ENCODE measurements at regions not wholly inside any gene's neighbourhood (a gene's known extent, or its start where the extent isn't known, plus 50 kb on each side); places are given as distances from the start of the nearest gene placed in this dataset.

- no peak overlapping the region for H3K4ac ChIP-seq (ENCODE audit: low read depth, low read length)
- dilution Hi-C loops (cut with HindIII; ENCODE audit: low sequenced_read_pairs, unreplicated experiment) = no loop called here
Measured at GRCh38 chr2:164420787-164421186, 200.5 kb downstream of the GRB14 start.

More at GRCh38 chr2:164420787-164421186, 200.5 kb downstream of the GRB14 start:
- Histone ChIP-seq H2BK5ac (ENCODE audit: low read depth, low read length, poor library complexity, severe bottlenecking) (no peak overlapping the region), H3K9me1 (ENCODE audit: insufficient read depth, low read length) (no peaks in the 10 kb centered on the region), H2AK9ac (replicated peaks; ENCODE audit: low read depth, low read length, poor library complexity) (no peak overlapping the region), H3K27ac (ENCODE audit: insufficient read depth, low read length) (no peak overlapping the region), H3K18ac (ENCODE audit: low read depth, low read length) (no peak overlapping the region), H4K20me1 (ENCODE audit: insufficient read depth, low read length) (no peaks in the 10 kb centered on the region), H3K9me3 (ENCODE audit: control insufficient read depth, insufficient read depth, low read length) (no peaks in the 10 kb centered on the region), H2BK20ac (ENCODE audit: low read depth, low read length) (no peak overlapping the region), H3K27me3 (ENCODE audit: control insufficient read depth, insufficient read depth, low read length) (no peaks in the 10 kb centered on the region), H3K4me3 (ENCODE audit: insufficient read depth, low read depth, low read length) (no peak overlapping the region), H3K14ac (replicated peaks; ENCODE audit: low read depth, low read length) (no peak overlapping the region), H3K4me2 (ENCODE audit: low read depth, low read length) (no peak overlapping the region), H4K8ac (ENCODE audit: low read depth in 2 of 2, low read length in 2 of 2) (no peak overlapping the region), H3K79me1 (ENCODE audit: low read depth in 1 of 2, low read length in 2 of 2) (no peaks in the 10 kb centered on the region), H2AFZ (replicated peaks; ENCODE audit: low read length, poor library complexity) (no peak overlapping the region), H4K91ac (ENCODE audit: insufficient read depth, low read depth, low read length) (no peak overlapping the region), H3K9ac (ENCODE audit: low read depth, low read length) (no peak overlapping the region), H3K23ac (ENCODE audit: low read depth, low read length) (no peak overlapping the region), H2AK5ac (ENCODE audit: low read depth, low read length) (no peak overlapping the region), H3K56ac (ENCODE audit: extremely low read depth, insufficient read depth, low read length) (no peak overlapping the region), H4K5ac (ENCODE audit: low read depth, low read length) (no peak overlapping the region), H3K36me3 (ENCODE audit: control insufficient read depth, insufficient read depth, low read length) (no peaks in the 10 kb centered on the region), H3K4me1 (ENCODE audit: control insufficient read depth, insufficient read depth, low read length) (no peaks in the 10 kb centered on the region), H2BK120ac (ENCODE audit: low read depth, low read length) (no peak overlapping the region), H2BK15ac (ENCODE audit: low read depth, low read length) (no peak overlapping the region)
- DNase-seq (no peak), ATAC-seq (ENCODE audit: low read depth) (no peak)
- POLR2A ChIA-PET (ENCODE audit: unreplicated experiment) = no interaction called here
- no peak for TF ChIP-seq MAFK (IDR thresholded peaks at IDR 0.05; ENCODE audit: low read depth, low read length)
- no peak for TF ChIP-seq FOS (IDR thresholded peaks at IDR 0.05; ENCODE audit: low read depth, low read length)
- no peak for TF ChIP-seq MXI1 (IDR thresholded peaks at IDR 0.05; ENCODE audit: borderline replicate concordance, low read depth, low read length)
- no peak for TF ChIP-seq RCOR1 (IDR thresholded peaks at IDR 0.05; ENCODE audit: insufficient replicate concordance, low read length)
- TF ChIP-seq CTCF (conservative IDR thresholded peaks at IDR 0.05; ENCODE audit: low read depth, low read length) = no peak
- TF ChIP-seq CEBPB (IDR thresholded peaks at IDR 0.05; ENCODE audit: low read depth, low read length) = no peak
- TF ChIP-seq RFX5 (IDR thresholded peaks at IDR 0.05; ENCODE audit: low read depth, low read length) = no peak
- TF ChIP-seq NFE2L2 (IDR thresholded peaks at IDR 0.05; ENCODE audit: low read depth, low read length) = no peak
- TF ChIP-seq CHD1 (IDR thresholded peaks at IDR 0.05; ENCODE audit: low read depth, low read length) = no peak
- no peak for TF ChIP-seq POLR2A (IDR thresholded peaks at IDR 0.05; ENCODE audit: low read depth, low read length)
- no peak for TF ChIP-seq BHLHE40 (IDR thresholded peaks at IDR 0.05; ENCODE audit: low read depth, low read length)
- CTCF ChIA-PET = no interaction called here
- no TSS peak for BruUV-seq (replicated peaks)
- intact Hi-C loops (cut with micrococcal nuclease) = no loop called here
- in situ Hi-C loops (cut with MboI; ENCODE audit: low sequenced_read_pairs) = no loop called here
- WGBS, 2 experiments (ENCODE audit: extremely low coverage in 2 of 2, insufficient read length in 1 of 2) = no CpG with 5 or more reads among the region's 5 CpGs

All from IMR-90 (cell line).